NAMALWA (cell line): ENCODE measurements at regions not wholly inside any gene's neighbourhood (a gene's known extent, or its start where the extent isn't known, plus 50 kb on each side); places are given as distances from the start of the nearest gene placed in this dataset.
"Not testable (repeated sequence)": the region's sequence is repeated elsewhere in the genome, so short reads cannot be mapped to it uniquely, and the experiment has no call there.

Experiments
- DNase-seq: peaks from one replicate; pipeline ENCODE4 v3.0.0-alpha.2; 2015; ENCODE audit warnings: low spot score

GRCh38 chr15:38614621-38615020 is 50.0 kb upstream of the RASGRP1 start:
- DNase-seq = no peak

- no peak for DNase-seq
These were observed 53.2 kb upstream of the RASGRP1 start for GRCh38 chr15:38617831-38618230.

- DNase-seq = no peak
These were observed 53.8 kb upstream of the RASGRP1 start for GRCh38 chr15:38618242-38618955.

- no peak for DNase-seq
These were observed 55.5 kb upstream of the RASGRP1 start for GRCh38 chr15:38620098-38620497.

GRCh38 chr15:38620851-38621594 is 56.4 kb upstream of the RASGRP1 start:
- no peak for DNase-seq

- DNase-seq = no peak
These were observed 57.7 kb upstream of the RASGRP1 start for GRCh38 chr15:38622304-38622703.

GRCh38 chr15:38622908-38623307 is 58.3 kb upstream of the RASGRP1 start:
- DNase-seq = no peak

- DNase-seq = no peak
These were observed 59.1 kb upstream of the RASGRP1 start for GRCh38 chr15:38623744-38624143.

- no peak for DNase-seq
These were observed 59.9 kb upstream of the RASGRP1 start for GRCh38 chr15:38624244-38625205.

- DNase-seq = no peak
These were observed 61.3 kb upstream of the RASGRP1 start for GRCh38 chr15:38625886-38626285.

- DNase-seq = no peak
These were observed 61.9 kb upstream of the RASGRP1 start for GRCh38 chr15:38626443-38627050.

GRCh38 chr15:38627689-38628277 is 63.2 kb upstream of the RASGRP1 start:
- DNase-seq = no peak

GRCh38 chr15:38631119-38632075 is 66.8 kb upstream of the RASGRP1 start:
- no peak for DNase-seq

GRCh38 chr15:38635170-38635569 is 70.6 kb upstream of the RASGRP1 start:
- no peak for DNase-seq

GRCh38 chr15:38636597-38636996 is 72.0 kb upstream of the RASGRP1 start:
- no peak for DNase-seq

GRCh38 chr15:38638126-38638525 is 73.5 kb upstream of the RASGRP1 start:
- no peak for DNase-seq

GRCh38 chr15:38638811-38639210 is 74.2 kb upstream of the RASGRP1 start:
- no peak for DNase-seq

- DNase-seq = peak; percentile 59
These were observed 78.2 kb upstream of the RASGRP1 start for GRCh38 chr15:38642689-38643270.

- not testable (repeated sequence) for DNase-seq
These were observed 79.7 kb upstream of the RASGRP1 start for GRCh38 chr15:38644353-38644752.

GRCh38 chr15:38646716-38647115 is 82.1 kb upstream of the RASGRP1 start:
- no peak for DNase-seq
